H1 (cell line): ENCODE measurements at regions not wholly inside any gene's neighbourhood (a gene's known extent, or its start where the extent isn't known, plus 50 kb on each side); places are given as distances from the start of the nearest gene placed in this dataset.

Source experiments
- CBX8 ChIP-seq: fragments of 300-800, 300-1000 bp; sonication (generic); IDR thresholded peaks from 2 replicates; pipeline ENCODE4 v1.7.1; 2016; ENCODE audit warnings: low read depth, low read length, borderline replicate concordance
- JUN ChIP-seq: IDR thresholded peaks from 2 replicates; pipeline ENCODE4 v1.6.1; 2011; ENCODE audit warnings: low read depth, mild to moderate bottlenecking, improper control_type of control experiment, low read length
- POLR2A ChIP-seq, 2 experiments: IDR thresholded peaks; 1 replicate in 1 of 2; 2 replicates in 1 of 2; pipeline ENCODE4 v1.6.1; 2011; ENCODE audit warnings: low read depth in 2 of 2, low read length in 2 of 2, mild to moderate bottlenecking in 2 of 2; ENCODE audit errors: control extremely low read depth in 1 of 2
- SP1 ChIP-seq: IDR thresholded peaks from 2 replicates; pipeline ENCODE4 v1.6.1; 2011; ENCODE audit warnings: low read depth, low read length
- TCF12 ChIP-seq: IDR thresholded peaks from 2 replicates; pipeline ENCODE4 v1.6.1; 2011; ENCODE audit warnings: low read depth, mild to moderate bottlenecking, low read length
- TF ChIP-seq, protein P1 (sequence below), 3 experiments: IDR thresholded peaks; 1 replicate in 2 of 3; 2 replicates in 1 of 3; pipeline versions ENCODE4 v1.5.1 to v1.6.1; 2011; ENCODE audit warnings: low read length in 3 of 3, mild to moderate bottlenecking in 3 of 3, inconsistent platforms in 2 of 3, low read depth in 1 of 3, moderate library complexity in 1 of 3; ENCODE audit not compliant: insufficient read depth in 1 of 3; ENCODE audit errors: control extremely low read depth in 1 of 3

DNA sequence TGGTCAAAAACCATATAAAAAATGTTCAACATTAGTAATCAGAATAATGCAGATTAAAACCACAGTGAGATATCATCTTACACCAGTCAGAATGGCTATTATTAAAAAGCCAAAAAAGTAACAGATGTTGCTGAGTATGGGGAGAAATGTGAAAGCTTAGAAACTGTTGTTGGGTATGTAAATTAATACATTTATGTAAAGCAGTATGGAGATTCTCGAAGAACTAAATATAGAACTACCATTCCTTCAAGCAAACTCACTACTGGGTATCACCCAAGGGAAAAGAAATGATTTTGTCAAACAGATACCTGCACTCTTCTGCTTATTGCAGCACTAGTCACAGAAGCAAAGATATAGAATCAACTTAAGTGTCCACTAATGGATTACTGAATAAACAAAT lies 576.4 kb upstream of the EPHA5 start:
- TF ChIP-seq JUN, result no peak
- no peak for TF ChIP-seq CBX8
- TF ChIP-seq POLR2A (IDR thresholded peaks at IDR 0.05; ENCODE audit: control extremely low read depth in 1 of 2, low read depth in 2 of 2, low read length in 2 of 2), result no peak
- no peak for TF ChIP-seq TCF12
- TF ChIP-seq, protein P1, sequence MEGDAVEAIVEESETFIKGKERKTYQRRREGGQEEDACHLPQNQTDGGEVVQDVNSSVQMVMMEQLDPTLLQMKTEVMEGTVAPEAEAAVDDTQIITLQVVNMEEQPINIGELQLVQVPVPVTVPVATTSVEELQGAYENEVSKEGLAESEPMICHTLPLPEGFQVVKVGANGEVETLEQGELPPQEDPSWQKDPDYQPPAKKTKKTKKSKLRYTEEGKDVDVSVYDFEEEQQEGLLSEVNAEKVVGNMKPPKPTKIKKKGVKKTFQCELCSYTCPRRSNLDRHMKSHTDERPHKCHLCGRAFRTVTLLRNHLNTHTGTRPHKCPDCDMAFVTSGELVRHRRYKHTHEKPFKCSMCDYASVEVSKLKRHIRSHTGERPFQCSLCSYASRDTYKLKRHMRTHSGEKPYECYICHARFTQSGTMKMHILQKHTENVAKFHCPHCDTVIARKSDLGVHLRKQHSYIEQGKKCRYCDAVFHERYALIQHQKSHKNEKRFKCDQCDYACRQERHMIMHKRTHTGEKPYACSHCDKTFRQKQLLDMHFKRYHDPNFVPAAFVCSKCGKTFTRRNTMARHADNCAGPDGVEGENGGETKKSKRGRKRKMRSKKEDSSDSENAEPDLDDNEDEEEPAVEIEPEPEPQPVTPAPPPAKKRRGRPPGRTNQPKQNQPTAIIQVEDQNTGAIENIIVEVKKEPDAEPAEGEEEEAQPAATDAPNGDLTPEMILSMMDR (IDR thresholded peaks at IDR 0.05; ENCODE audit: control extremely low read depth in 1 of 3, insufficient read depth in 1 of 3, low read depth in 1 of 3, low read length in 3 of 3), result no peak
- no peak for TF ChIP-seq SP1
